Urothelium cell line (cell line): ENCODE measurements at regions not wholly inside any gene's neighbourhood (a gene's known extent, or its start where the extent isn't known, plus 50 kb on each side); places are given as distances from the start of the nearest gene placed in this dataset.
"Not testable (repeated sequence)": the region's sequence is repeated elsewhere in the genome, so short reads cannot be mapped to it uniquely, and the experiment has no call there.

Experiments used
- DNase-seq: peaks from one replicate; pipeline ENCODE4 v3.0.0; 2011; ENCODE audit warnings: low spot score, mixed read lengths
- FAIRE-seq: peaks from 2 replicates; lab custom pipeline; 2011; peaks lifted over from hg19 to GRCh38; lab: Jason Lieb, UNC

DNA sequence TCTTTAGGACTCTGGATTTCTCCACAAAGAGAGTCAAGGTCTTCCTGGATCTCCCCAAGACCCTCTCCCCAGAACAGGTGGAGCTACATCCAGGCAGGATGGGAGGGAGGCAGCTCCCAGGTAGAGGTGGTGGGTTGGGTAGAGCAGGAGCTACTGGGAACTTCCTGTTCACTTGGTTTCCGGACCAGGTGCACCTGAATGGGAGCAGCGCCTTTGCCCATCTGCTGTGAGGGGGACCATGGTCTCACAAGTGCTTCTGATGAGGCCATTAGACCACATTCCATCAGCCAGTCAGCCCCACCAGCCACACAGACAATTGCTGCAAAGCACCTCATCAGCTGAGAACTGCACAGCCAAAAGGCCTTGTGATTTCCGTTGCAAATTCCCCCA, 188.8 kb downstream of the MATN1 start:
- FAIRE-seq (no peak), DNase-seq (no peak)

DNA sequence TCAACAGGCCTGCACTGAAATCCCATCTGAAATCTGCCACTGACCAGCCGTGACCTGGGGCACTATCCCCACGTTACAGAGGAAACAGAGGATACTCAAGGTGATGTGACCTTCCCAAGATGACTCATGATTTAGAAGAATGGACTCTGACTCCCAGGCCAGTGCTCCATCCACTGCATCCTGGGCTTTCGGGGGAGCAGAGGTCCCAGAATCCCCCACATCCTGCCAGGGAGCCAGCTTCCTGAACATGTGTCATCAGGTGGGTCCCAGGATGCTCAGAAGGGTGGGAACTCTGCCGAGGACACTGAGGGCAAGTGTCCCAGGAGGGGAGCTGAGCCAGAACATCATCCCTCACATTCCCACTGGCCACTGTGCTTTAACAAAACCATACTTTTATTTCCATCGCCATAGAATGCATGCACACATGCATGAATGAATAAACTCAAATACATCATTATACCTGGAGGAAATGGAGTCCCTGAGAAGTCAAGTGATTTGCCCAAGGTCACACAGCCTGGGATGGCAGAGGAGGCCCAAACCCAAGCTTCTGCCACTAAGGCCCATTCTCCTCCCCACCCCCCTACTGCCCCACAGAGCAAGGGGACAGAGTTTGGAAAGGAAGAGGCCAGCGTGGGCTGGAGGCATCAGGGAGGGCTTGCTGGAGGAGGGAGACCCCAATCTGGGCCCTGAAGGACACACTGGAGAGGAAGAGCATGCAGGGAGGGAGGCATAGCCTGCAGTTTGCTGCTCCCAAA, 189.4 kb downstream of the MATN1 start:
- no peak for DNase-seq
- FAIRE-seq: no peak

DNA sequence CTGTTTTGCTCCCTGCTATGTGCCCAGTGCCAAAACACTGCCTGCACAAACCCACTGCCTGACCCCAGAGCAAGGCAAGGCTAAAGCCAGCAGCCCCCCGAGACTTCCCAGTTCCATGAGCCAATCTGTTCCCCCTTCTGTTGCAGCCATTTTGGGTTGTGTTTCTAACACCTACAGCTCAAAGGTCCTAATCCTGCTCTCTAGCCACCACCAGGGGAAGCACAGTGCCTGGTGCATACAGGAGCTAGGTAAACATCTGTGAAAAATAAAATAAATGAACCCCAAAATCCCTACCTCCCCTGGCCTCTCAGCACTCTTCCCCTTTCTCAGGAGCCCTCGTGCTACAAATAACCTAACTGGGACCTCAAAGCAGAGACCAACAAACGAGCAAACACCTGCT, 190.2 kb downstream of the MATN1 start:
- FAIRE-seq: no peak
- no peak for DNase-seq

DNA sequence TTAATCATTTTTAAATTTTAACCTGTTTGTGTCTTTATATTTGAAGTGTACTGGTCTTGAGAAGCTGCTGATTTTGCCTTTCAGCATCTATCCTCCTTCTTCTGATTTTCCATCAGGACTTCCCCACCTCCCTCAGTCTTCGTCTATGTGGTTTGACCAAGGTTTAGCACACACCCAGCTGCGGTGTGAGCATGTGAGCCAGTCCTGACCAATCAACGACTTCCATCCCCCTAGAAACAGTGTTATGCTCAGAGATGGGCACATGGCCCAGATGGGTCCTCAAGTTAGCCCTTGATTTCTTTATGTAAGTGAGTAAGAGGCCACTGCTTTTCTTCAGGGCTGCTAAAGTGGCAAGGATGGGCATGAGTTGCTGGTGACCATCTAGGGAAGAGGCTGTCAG, 190.8 kb downstream of the MATN1 start:
- DNase-seq (no peak), FAIRE-seq (peak; percentile 65)

DNA sequence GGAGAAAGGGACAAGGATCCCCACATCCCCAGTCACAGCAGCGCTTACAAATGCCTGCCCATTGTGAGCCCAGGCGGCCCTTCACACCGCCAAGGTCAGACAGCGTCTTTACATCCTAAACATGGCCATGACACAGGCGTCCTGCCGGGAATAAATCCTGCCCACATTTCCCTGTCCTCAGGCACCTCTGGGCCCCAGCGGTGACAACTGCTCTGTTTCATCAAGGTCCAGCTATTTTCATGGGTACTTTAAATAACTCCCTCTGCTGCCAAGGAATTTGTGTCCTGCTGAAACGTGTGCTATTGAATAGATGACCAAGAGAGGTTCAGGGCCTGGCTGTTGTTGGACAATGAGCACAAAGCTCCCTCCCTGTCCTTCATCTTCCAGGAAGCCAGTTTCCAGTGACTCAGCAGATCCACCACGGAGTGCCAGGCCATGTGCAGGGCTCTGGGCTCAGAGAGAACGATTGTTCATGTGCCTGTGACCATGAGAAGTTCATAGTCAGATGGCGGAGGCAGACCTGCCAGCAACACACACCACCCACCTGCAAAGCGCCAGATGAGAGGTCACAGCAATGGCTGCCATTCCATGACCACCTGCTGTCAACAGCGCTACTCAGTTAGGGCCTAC, 195.8 kb downstream of the MATN1 start:
- FAIRE-seq: peak; percentile 37
- no peak for DNase-seq

DNA sequence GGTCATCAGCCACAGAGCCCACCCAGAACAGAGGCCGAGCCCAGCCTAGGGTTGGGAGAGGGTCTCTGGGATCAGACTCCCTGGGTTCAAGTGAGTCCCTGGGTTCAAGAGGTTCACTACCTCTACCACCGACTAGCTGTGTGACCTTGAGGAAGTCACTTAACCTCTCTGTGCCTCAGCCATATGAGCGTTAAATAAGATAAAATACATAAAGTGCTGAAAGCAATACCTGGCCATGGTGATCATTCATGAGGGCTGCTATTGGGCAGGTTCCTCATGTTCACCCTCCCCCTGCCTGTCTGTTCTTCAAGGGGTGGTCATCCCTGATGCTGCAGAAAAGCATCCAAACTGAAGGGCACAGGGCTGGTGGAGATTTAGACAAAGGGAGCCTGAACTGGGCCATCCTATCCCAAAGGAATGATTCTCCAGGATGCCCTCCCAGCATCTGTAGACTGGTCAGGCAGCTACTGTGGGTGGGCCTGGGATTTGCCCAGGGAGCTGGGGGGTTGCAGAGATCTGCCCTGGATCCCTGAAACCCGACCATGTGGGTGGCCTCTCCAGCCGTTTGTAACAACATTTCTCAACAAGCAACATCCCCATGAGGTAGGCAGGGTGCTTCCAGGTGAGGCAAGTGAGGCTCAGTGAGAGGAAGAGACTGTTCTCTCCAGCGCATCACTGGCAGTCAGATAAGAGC, 196.6 kb downstream of the MATN1 start:
- DNase-seq (no peak), FAIRE-seq (no peak)

DNA sequence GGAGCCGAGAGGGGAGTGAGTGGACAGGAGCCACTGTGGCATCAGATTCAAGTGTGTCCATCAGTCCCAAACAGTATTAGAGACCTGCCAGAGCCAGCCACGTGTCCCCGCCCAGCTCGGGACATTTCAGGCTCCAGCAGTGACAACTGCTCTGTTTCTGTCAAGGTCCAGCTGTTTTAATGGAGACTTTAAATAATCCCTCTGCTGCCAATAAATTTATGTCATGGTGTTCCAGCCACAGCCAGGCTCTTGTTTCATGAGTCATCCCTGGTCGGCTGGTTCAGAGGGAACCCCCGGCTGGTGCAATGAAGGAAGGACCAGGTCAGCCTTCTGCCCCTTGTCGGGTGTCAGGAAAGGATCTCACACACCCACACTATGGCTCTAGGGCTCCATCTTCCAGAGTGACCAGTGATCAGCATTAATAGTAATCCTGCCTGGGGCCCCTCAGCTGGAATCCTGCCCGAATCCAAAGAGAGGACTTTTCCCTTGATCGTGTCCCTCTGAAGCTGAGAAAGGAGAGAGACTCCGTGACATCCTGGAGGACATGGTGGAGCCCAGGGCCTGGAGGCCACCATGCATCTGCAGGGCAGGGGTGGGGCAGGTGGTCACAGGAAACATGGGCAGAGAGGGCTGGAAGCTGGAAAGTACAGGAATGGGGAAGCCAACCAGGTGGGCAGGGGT, 197.3 kb downstream of the MATN1 start:
- no peak for FAIRE-seq
- DNase-seq: peak; percentile 85

DNA sequence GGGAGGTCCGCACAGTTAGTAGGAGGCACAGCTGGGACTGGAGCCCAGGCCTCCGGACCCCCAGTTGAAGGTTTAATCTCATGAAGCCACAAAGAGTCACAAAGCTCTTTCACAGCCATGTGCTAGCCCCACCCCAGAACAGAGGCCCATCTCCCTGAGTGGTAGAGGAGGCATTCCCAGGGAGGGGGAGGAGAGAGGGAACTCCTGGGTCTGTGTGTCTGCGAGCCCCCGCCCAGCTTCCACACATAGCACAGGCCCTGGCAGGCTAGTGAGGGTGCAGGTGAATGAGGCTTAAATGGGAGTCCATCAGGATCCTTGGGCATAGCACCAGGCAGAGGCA, 197.8 kb downstream of the MATN1 start:
- FAIRE-seq (no peak), DNase-seq (no peak)

DNA sequence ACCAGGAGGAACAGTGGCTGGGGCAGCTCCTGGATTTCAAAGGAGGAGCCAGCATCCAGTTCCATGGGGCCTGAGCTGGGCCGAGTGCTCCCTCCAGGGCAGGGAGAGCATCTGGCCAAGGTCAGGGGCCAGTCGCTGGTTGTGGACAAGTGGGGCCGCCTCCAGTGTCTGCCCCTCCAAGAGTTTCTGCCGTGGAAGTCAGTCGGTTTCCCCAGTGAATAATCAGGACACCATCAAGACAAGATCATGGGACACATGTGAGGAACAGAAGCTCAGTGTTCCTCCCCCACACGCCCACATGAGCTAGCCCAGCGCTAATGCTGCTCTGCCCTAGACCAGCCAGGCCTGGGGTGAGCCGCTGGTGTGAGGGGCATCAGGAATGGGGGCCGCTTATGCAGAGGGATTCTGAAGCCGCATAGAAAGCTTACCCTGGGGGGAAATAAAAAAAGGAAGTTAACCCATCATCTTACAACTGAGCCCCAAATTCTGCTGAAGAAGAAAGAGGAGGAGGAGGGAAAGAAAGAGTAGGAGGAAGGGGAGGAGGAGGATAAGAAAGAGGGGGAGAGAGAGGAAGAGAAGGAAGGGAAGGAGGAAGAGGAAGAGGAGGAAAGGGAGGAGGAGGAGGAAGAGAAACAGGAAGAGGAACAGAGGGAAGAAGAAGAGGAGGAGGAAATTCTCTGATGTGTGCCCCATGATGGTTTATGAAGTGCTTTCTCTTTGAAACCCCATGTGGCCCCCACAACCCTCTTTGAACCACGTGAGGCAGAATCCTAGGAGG, 198.4 kb downstream of the MATN1 start:
- no peak for FAIRE-seq
- no peak for DNase-seq

DNA sequence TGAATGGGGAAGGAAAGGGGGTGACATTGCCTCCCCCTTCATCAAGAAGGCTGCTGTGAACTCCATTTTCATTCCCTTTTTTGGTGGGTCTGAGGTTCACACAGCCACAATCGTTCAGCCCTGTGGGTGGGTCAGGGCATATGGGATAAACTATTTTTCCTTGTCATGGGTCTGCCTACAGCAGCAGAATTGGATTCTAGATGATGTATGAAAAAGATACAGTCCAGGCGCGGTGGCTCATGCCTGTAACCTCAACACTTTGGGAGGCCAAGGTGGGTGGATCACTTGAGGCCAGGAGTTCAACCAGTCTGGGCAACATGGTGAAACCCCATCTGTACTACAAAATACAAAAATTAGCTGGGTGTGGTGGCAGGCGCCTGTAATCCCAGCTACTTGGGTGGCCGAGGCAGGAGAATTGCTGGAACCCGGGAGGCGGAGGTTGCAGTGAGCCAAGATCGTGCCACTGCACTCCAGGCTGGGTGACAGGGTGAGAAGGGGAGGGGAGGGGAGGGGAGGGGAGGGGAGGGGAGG, 199.3 kb downstream of the MATN1 start:
- DNase-seq, FAIRE-seq: not testable (repeated sequence)

DNA sequence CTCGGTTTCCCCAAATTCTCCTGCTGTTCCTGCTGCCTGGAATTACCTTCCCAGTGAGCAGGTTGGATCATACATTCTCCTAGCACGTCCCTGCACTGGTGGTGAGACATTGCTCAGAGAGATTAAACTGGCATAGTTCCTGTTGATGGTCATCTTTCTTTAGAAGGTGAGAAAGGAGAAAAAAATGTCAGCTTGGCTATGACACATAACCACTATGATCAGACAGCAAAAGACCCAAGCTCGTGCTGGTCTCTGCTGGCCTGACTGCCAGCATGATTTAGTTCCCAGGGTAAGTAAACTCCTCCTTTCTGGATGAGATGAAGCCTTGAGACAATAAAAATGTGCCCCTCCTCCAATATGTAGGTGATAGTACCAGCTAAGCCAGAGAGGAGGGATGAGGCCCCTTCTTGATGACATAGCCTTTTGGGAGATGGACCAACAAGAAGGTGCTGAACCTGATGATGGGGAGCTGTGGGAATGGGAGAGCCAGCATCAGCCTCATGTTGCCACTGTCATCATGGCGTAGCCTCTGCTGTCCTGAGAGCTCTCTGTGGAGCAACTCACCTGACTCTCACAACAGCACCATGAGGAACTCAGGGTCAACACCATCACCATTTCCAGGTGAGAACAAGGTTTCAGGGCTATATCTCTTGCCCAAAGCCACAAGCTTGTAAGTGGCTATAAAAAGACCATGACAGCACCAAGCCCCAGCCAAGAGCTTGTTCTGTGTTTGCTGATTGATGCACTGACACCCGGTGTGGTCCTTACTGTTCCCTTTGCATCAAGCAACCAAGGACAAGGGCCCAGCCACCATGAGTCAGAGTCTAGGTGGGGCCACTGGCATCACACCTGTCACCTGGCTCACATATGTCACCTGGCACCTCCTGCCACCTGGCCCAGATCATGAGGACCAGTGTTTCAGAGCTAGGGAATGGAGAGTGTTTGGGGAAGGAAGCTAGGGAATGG, 200.0 kb downstream of the MATN1 start:
- peak; percentile 73 for DNase-seq
- peak; percentile 70 for FAIRE-seq

DNA sequence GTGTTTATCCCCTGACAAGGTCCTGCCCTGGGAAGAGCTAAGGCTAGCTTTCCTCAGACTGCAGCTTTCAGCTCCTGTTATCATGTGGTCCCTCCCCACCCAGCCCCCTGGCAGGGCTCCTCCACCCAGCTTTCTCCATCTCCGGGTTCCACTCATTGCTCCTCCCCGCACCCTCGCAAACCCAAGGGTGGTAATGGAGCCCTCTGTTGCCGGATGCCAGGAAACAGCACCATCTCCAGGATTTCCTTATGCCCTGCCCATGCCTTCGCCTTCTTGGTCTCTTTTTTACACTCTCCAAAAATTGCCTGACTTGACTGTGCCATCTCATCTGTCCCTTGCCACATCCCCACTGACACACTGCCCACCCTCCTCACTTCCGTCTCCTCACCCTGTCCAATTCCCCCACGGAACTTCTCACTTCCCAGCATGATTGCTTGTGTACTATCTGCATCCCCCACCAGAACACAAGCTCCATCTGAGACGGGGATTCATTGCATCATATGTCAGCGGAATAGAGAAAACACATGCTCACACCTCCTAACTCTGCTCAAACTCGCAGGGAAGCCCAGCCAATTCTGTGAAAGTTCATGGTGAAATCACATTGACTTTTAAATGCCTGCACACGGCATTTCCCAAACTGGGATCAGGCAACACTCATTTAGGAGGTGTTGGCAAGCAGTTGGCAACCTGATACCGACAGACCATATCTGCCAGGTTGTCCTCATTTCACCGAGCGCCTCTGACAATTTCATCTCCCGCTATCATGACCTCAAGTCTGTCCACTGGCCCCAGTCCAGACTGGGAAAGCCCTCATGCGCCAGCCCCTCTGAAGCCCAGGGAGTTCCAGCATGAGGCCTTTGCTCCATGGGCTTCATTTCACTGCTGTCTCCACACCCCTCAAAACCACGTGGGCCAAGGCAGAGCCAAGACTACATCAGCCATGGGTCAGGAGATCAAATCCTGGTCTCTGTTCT, 201.1 kb downstream of the MATN1 start:
- FAIRE-seq (no peak), DNase-seq (no peak)

DNA sequence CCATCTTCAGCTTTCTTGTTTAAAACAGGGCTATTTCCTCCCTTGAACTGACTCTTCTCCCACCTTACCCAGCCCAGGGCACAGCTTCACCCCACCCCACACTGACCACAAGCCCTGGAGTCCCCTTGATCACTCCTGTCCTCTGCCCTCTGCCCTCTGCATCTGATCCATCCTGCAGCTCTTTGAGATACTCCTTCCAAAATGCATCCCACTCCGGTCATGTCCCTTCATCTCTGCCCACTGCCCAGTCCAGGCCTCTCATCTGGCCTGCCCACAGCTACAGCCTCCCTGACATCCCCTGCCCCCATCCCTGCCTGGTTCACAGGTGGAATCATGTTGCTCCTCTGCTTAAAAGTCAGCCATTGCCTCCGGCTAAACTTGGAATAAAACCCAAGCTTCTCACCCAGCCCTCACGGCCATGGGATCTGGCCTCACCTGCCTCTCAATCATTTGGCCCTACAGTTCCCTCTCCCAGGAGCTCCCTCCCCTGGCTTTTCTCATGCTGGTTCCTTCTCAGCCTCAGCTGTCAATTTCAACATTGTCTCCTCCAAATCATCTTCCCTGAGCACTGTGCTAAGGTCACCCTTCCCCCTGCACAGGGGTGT, 202.0 kb downstream of the MATN1 start:
- no peak for DNase-seq
- FAIRE-seq: no peak

DNA sequence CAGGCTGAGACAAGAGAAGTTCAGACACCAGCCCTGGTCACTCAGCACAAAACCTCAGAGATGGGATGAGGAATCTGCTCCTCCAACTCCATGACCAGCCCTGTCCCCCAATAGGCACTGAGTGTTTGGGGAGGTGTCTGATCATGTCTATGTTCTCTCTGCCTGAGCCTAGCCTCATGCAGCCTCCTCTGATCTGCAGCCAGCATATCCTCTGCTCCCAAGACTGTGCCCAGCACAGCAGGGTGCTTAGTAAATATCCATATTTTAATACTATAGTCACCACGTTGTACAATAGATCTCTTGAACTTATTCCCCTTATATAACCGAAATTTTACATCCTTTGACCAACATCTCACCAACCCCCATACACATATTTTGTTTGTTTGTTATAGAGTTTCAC, 202.9 kb downstream of the MATN1 start:
- FAIRE-seq: no peak
- no peak for DNase-seq

DNA sequence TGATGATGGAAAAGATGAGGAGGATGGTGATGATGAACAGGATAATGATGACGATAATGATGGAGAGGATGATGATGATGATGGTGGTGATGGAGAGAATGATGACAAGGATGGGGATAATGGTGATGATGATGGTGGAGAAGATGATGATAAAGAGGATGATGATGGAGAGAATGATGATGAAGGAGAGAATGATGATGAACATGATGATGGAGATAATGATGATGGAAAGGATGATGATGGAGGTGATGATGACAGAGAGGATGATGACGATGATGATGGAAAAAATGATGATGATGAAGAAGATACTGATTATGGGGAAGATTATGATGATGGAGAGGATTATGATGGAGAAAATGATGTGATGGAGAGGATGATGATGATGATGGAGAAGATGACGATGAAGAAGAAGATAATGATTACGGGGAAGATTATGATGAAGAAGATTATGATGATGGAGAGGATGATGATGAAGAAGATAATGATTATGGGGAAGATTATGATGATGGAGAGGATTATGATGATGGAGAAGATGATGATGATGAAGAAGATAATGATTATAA, 204.1 kb downstream of the MATN1 start:
- FAIRE-seq: peak; percentile 81
- no peak for DNase-seq

DNA sequence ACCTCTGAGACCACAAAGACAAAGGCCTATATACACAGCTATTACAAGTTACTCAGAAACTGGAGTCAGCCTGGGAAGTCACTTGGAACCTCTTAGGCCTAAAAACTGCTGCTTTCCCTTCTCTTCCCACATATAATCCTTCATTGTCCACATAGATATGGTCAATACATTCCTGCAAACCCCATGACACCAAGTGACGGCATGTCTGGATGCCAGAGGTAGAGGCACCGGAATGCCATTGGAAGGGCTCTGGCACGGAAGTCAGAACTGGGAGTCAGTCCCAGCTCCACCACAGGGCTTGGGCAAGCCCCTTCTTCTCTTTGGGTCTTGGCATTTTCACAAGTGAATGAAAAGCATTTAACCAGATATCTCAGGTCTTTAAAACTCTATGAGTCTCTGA, 204.7 kb downstream of the MATN1 start:
- FAIRE-seq (no peak), DNase-seq (no peak)

DNA sequence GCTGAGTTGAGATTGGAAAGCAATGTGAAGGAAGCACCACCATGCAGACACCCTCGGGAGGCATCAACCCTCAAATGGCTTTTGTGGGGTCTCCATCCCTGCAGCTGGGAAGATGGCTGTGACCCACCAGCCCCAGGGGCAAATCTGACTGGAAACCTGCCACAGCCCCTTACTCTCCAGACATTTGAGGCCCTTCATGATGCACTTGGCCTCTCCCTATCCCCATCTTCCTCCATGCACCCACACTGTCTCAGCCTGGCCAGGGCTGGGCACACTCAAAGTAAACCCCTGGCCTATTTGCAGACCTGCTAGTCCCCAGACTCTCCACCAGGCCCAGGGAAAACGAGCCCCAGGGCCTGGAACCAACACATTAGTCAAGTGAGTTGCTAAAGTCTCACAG, 205.2 kb downstream of the MATN1 start:
- DNase-seq (no peak), FAIRE-seq (no peak)

DNA sequence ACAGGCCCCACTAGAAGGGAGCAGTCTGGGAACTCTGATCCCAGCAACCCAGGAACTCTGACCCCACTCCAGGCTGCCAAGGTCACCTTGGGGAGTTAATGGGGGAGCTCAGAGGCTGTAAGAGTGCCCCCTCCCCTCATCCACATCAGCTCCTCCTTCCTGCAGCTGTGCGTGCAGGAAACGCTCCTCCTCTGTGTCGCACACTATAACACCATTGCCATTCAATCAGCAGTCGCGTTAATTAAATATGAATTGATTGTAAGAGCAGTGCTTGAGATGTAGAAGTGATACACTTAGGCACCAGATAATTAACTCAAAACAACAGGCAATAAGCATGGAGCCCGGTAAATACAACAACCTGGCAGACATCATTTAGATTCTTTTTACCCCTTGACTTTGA, 205.7 kb downstream of the MATN1 start:
- FAIRE-seq, DNase-seq: not testable (repeated sequence)
